ENCODE measurements at regions not wholly inside any gene's neighbourhood (a gene's known extent, or its start where the extent isn't known, plus 50 kb on each side); places are given as distances from the start of the nearest gene placed in this dataset.

GRCh38 chr5:77926337-77926736 is 150.2 kb upstream of the TBCA start:
- TF ChIP-seq CTCF (IDR thresholded peaks at IDR 0.05; ENCODE audit: low read depth, low read length) (no peak), MAX (IDR thresholded peaks at IDR 0.05; ENCODE audit: low read depth, low read length) (no peak), POLR2A (IDR thresholded peaks at IDR 0.05; ENCODE audit: extremely low read depth, insufficient read length) (no peak), MYC (IDR thresholded peaks at IDR 0.05; ENCODE audit: low read depth, low read length) (no peak)

Data from NB4 (cell line).